Uterus (tissue), 2 donors: ENCODE measurements at regions not wholly inside any gene's neighbourhood (a gene's known extent, or its start where the extent isn't known, plus 50 kb on each side); places are given as distances from the start of the nearest gene placed in this dataset.

Source experiments
- CTCF ChIP-seq, 4 experiments: fragments of 200-600 bp in 2 of 4; fragments of 450-650 bp in 2 of 4; sonication (generic) in 2 of 4; IDR thresholded peaks; one replicate each; pipeline ENCODE4 v1.5.1; 2016 to 2019; ENCODE audit warnings: antibody characterized with exemption in 4 of 4, mild to moderate bottlenecking in 2 of 4, moderate library complexity in 1 of 4
- POLR2A ChIP-seq, 2 donors: fragments of 450-650 bp; IDR thresholded peaks; one replicate each; pipeline ENCODE4 v1.6.1; 2016; ENCODE audit warnings: antibody characterized with exemption in 2 of 2, mild to moderate bottlenecking in 1 of 2, moderate library complexity in 1 of 2

DNA sequence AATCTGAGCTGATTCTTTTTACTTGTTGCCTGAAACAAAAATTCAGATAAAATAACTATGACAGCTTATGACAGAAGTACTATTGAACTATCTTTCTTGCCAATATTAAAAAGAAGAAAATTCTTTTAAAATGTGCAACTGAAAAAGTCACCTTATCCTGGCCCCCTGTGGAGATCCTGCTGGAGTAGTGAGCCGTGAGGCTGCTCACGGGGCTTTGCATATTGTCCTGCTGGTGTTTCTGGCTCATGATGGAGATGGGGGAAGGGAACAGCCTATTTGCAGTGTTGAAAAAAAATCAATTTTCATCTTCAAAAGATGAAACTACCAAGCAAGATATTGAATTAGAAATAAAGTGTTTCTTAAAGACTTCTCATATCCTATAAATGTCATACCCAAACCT, 216.0 kb downstream of the SAMD5 start:
- TF ChIP-seq CTCF (IDR thresholded peaks at IDR 0.05) = no peak
- TF ChIP-seq POLR2A (IDR thresholded peaks at IDR 0.05) = no peak
